HG02763 (cell line): ENCODE measurements at regions not wholly inside any gene's neighbourhood (a gene's known extent, or its start where the extent isn't known, plus 50 kb on each side); places are given as distances from the start of the nearest gene placed in this dataset.
"Not testable (repeated sequence)": the region's sequence is repeated elsewhere in the genome, so short reads cannot be mapped to it uniquely, and the experiment has no call there.

ENCODE experiments used
- ATAC-seq: cut with Tn5 transposase; IDR thresholded peaks from one replicate; pipeline ENCODE4 v1.9.1; 2021; ENCODE audit warnings: mild to moderate bottlenecking, moderate library complexity; ENCODE audit not compliant: unreplicated experiment

DNA sequence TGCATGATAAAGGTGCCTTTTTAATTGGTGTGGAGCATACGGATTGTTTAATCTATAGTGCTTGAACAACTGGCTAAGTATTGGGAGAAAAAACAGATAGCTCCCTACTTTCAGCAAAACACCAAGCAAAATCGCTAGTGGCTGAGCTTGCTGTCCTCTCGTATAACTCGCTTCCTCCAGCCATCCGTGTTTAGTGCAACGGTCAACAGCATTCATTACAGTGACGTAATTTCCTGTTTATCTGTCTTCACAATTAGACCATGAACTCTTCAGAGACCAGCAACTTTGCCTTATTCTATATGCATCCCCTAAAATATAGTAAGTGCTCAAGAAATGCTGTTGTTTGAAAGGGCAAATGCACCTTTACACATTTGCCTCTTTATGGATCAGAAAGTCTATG lies 511.9 kb downstream of the HAPSTR1 start:
- ATAC-seq = no peak

DNA sequence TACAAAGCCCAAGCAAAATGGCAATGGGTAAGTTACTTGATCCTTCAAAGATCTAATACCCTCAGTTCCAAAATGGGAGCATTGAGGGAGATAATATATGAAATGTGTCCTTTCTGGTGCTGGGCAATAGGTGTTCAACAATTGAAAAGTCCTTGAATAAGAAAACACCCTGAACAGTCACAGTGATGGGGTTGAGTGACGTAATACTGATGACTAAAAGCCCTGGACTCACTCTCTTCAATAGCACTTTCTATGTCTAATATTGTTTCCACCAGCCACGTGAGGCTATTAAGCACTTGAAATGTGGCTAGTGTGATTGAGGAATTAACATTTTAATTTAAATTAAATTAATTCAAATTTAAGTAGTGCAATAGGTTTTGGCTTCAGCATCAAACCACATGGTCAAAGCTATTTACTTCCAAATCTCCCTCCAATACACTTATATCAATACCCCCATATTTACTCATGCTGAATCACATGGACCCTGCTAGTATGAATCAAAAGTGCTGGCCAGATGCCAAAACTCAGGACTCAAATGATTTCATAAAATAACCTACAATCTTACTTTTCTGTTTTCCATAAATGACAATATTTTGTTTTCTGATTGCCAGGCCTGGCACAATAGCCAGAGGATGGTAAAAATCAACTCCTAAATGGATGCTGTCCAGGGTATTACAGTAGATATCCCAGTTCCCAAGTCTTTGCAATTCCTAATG lies 516.2 kb downstream of the HAPSTR1 start:
- no peak for ATAC-seq

DNA sequence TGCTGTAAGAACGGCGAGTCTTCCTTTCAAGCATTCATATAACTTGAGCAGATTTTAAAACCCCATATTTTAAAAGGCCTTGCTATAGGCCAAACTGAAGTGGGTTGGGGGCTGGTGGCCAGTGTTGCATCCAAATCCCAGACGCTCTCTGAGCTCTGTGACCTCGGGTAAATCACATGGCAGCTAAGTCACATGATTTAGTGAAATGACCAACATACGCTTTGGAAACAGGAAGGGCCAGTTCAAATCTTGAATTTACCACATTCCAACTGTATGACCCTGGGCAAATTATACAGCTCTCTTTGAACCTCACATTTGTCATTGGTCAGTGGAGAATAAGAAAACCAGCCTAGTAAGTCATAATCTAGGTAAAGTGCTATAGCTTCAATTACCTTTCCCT lies 519.3 kb downstream of the HAPSTR1 start:
- no peak for ATAC-seq

DNA sequence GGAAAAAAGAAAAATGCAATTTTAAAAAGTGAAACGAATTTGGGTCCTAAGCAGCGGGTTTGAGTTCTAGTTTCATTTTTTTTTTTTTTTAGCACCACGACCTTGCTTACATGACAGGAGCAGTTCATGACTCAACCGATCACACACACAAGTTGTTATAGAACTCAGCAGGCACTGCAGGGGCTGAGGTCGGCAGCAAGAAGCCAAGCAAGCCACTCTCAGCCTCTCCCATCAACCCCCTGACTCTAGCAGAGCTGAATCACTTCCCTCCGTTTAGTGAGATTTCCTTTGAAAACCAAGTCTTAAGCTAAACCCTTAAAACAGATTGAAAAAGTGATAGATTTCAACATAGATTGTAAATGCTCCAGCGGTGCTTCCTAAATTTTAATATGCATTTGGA lies 520.8 kb downstream of the HAPSTR1 start:
- ATAC-seq = no peak

DNA sequence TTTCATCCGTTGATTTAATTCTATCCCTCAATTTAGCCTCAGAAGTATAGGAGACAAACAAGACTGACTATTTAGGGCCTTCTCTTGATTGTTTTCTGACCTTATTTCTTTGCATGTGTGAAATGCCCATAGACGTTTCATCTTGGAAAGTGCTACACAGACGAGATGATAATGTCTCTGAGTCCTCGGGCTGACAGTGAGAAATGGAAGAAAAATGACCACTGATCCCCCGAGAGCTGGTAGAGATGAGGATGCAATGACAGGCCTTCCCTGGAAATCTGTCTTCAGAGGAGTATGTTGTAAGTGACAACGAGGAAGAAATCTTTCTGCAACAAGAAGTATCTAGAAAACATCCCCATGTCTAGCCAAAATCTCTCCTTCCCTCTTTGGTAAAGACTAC lies 522.9 kb downstream of the HAPSTR1 start:
- no peak for ATAC-seq

DNA sequence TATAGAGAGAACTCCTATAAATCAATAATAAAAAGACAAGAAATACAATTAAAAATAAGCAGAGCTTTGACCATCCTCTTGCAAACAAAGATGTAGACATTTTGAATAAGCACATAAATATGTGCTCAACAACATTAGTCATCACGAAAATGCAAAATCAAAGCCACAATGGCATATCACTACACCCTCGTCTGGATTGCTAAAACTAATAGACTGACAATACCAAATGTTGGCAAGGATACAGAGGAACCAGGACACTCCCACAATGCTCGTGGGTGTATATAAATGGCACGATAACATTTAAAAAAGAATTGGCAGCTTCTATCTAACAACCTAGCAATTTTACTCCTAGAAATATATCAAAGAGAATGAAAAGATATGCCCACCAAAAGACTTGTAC lies 530.8 kb downstream of the HAPSTR1 start:
- ATAC-seq = no peak

DNA sequence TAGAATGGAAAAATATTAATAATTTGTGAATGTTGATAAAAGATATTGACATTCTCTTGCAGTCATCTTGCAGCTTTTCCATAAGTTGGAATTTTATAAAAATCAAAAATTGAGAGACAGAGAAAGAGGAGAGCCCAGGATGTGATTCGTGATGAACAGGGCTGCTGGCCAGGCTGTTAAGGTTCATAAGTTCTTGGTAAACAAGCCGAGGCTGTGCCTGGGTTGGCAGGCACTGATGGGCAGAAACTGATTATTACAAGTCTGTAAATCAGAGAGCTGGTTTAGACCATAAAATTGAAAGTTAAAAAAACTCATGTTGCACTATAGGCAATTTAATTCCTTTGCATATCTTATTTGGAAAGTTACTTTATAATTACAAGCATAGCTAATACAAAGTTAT lies 533.7 kb downstream of the HAPSTR1 start:
- no peak for ATAC-seq

DNA sequence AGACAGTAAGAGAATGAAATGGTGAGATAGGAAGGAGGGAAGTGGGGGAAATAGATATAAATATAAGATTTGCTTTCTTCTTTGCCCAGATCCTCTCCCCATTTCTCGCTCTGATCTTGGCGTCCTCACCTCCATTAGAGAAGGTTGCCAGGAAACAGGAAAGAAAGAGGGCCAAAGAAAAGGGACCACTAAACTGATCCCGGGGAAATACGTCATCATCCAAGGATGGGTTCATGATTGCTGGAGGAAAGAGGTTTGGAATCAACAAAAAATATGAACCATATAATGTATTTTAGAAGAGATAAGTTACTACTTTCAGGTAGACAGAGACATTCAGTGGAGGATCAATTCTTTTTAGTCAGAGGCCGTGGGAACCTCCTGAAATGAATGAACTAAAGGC lies 536.0 kb downstream of the HAPSTR1 start:
- no peak for ATAC-seq

DNA sequence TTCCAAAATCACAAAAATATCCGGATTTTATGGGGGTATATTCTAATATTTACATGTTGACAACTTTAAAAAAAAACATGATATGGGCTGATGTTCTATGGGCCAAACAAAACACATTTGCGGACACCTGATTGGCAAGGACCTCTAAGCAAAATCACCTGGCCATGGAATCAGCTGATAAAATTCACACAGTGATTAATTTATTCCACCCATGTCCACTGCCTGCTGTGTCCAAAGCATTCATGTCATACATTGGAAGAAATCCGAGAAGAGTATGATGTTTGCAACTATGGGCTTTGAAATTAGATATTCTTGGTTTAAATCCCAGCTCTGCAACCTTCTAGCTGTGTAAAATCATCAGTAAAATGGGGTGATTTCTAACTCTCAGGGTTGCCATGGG lies 538.7 kb downstream of the HAPSTR1 start:
- ATAC-seq = no peak

DNA sequence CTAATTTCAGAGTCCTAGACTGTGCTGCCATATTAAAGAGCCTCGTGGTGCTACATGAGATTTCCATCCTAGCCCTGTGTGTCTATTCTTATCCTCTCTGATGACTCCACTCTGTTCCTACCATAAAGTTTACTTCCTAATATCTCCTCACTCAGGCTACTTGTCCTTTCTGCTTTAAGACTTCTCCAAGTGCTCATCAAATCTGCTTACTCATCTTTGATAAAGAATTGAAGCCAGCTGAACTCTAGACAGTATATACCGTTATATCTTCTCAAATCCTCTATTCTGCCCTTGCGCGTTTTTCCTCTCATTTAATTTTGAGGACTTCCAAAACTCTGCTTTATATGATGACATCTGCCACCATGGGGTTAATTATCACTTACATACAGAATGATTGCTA lies 539.5 kb downstream of the HAPSTR1 start:
- no peak for ATAC-seq

DNA sequence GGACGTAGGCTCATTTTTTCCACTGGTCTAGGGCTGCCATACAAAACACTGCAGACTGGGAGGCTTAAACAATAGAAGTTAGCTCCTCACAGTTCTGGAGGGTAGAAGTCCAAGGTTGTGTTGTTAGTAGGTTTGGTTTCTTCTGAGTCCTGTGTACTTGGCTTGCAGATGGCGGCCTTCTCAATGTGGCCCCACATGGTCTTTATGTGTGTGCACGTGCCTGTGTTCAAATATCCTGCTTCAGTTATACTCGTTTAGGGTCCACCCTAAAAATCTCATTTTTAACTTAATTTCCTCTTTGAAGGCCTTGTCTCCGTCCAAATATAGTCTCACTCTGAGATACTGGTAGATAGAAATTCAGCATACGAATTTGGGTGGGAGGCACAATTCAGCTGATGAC lies 542.4 kb downstream of the HAPSTR1 start:
- ATAC-seq = no peak

DNA sequence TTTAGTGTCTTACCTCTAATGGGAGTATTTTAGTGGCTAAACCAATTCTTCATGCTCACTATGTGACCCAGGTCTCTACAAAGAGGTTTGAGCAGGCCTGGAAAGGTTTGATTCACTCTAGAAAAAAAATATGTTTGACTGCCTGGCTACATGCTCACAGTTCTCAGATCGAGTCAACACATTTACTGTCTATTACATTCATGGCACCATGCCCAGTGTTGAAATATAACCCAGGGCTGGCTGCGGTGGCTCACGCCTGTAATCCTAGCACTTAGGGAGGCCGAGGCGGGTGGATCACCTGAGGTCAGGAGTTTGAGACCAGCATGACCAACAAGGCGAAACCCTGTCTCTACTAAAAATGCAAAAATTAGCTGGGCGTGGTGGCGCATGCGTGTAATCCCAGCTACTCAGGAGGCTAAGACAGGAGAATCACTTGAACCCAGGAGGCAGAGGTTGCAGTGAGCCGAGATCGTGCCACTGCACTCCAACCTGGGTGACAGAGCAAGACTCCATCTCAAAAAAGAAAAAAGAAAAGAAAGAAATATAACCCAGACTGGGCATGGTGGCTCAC lies 543.8 kb downstream of the HAPSTR1 start:
- ATAC-seq = not testable (repeated sequence)

DNA sequence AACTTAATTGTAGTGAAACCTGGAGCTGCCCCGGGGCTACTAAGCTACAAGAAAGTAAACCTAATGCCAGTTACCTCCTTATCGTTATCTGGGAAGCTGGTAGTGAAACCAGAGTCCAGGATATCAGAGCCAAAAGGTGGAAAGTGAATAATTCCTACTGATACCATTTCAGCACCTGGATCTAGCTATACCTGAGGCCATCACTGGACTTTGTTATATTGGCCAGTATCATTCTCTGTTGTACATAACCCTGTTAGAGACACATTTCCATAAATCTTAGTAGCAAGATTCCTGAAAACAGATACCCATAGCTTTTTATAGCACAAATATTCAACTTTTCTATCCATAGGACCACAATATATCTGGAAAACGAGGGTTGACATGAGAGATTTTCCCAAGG lies 538.0 kb downstream of the GRIN2A start:
- ATAC-seq = no peak

DNA sequence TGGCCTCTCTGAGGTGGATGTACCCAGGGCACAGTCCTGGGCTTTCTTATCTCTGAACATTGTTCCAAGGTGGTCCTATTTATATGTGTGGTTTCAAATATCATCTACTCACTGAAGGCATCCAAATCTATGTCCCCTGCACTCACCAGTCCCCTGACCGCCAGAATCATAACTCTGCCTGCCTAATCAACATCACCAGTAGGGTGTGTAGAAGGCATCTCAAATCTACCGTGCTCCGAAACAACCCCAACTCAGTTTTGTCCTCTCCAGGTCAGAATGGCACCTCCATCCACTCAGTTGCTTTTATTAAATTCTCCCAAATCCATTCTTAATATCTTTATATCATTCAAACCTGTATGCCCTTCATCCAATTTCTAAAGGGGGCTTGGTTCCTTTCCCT lies 536.3 kb downstream of the GRIN2A start:
- no peak for ATAC-seq

DNA sequence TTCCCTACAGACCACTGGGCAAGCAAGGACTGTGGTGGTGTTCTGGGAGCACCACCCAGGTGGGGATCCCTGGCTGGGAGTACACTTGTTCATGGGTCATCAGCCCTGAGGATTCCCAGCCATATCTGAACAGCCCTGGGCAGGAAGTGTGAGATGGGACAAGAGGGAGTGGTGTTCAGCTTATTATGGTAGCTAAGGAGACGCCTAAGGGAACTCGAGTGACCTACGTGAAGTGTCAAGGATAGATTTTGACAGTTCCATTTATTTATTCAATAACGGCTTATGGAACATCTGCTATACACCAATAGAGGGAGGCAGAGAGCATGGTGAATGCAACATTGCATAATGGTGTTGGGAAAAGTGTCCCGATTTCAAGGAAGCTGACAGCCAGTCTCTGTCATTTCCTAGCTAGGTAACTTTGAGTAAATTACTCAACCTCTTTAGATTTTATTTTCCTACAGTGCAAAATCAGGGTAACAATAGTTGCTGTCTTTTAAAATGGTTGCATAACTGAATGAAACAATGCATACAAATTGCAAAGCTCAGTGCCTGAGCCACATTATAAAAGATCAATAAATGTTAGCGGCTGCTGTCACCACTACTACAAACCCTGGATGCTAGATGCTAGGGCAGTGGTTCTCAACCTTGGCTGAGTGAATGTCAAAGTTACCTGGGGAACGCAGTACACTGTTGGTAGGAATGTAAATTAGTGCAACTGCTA lies 534.1 kb downstream of the GRIN2A start:
- ATAC-seq = no peak

DNA sequence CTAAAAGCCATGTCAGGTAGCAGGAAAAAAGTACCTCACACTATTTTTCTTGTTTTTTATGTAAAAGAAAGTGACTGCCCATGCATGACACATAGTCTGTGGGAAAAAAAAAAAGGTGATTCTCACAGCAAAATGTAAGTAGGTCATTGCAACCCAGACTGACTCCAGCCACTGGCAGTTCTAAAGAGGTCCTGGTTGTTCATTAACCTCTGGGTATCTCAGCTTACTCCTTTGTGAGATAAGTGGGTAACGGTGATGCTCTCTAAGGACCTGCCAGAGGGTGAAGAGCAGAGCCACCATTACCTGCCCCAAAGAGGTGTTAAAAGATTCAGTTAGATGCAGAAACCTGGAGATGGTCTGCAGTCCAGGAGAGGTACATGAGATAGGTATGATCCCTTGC lies 531.9 kb downstream of the GRIN2A start:
- no peak for ATAC-seq

DNA sequence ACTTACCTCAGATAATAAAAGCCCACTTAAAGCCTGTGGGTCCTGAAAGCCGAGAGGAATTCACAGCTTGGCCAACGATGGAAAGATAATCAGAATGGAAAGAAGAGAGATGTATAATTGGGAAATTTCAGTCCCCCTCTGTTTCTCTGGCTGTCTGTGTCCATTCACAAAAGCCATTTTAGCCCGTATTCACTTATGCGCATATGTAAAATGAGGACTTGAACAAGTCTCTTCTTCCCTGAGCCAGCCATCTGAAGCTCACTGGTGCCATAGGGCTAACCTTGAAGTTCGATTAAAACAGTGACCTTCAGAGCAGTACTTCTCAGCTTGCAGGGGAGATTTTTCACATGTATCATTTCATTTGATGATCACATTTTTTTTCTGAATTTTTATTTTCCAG lies 527.2 kb downstream of the GRIN2A start:
- ATAC-seq = no peak

DNA sequence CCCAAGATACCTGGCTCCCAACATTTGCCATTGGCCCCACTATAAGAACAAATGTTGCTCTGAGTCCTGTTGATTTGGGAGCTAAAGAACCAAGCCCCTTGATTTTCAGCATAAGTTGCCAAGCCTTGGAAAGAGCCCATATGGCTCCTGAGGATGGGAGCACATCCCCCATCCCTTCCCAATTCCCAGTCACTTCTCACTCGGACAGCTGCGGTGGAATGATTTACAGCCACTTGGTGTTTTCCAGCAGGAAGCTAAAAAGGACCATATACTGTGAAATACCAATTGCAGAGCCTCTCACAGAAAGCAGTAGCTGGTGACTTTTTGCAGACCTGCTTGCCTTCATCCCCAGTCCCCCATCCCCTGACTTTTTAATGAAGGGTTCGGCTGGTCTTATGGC lies 524.6 kb downstream of the GRIN2A start:
- ATAC-seq = no peak

DNA sequence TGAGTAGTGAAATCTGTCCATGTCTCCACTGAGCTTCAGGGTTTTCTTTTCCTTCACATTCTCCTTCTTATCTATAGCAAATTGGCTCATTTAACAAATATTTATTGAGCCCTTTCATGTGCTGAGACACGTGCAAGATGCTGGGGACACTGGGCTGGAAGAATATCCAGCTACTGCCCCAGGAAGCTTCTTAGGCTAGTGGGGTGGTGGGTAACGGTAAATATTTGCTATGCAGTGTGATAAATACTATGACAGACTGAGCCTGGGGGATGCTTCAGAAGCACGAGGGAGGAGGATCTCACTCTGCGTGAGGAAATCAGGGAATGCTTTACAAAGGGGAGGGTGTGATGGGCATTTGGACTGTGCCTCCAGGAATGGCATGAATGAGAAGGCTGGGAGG lies 524.1 kb downstream of the GRIN2A start:
- no peak for ATAC-seq

DNA sequence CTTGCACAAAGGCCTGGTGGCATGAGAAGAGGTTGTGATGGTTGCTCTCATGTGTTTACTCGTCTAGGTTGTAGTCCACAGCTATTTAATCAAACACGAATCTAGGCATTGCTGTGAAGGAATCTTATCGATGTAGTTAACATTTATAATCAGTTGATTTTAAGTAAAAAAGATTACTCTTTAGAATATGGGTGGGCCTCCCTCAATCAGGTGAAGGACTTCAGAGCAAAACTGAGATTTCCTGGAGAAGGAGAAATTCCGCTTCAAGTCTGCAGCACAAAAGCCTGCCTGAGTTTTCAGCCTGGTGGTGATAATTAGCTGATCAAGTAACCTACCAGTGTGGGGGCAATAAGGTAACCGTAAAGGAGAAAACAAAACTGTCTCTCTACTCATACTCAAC lies 523.6 kb downstream of the GRIN2A start:
- ATAC-seq = no peak

DNA sequence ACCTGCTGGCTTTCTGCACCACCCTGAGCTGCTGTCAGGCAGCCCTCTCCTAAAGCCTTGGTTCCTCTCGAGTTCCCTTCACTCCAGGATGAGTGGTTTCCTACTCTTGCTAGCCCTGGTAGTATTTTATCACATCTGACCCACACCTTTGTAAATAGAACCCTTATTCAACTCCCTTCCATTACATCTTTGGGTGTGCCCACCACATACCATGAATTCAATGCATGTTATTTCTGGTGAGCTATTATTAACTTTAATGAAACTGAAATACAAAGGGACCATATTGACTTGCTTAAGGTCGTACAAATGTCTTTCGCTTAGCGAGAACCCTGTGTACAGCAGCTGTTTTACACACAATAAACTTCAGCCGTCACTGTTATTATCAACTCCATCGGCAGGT lies 521.3 kb downstream of the GRIN2A start:
- no peak for ATAC-seq

DNA sequence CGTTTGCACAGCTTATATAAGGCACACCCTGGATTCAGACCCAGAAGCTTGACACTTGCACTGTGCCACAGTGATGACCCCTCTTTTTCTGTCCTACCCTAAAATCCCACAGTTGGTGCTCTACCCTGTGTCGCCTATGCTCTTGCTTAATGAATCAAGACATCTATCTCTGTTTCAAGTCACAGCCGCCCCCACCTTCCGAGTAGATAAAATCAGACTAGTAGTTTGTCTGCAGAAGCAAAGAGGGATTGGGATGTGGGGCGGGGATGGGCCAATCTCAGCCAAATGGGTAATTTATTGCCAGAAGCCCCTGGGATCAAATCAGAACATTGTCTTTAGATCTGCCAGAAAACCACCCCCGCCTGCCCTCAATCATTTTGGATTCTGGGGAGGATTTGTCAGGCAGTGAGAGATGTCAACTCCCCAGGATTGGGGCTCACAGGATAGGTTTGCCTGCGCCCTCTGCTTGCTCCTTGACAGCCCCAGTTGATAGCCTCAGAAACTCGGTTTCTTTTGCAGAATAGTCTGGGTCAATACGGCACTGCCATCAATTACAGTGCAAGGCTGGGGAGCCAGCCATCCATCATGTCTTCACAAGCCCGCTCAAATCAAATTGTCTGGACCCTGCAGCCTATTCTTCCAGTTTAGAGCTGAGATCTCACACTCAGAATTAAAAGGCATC lies 520.8 kb downstream of the GRIN2A start:
- no peak for ATAC-seq
